ENCODE measurements at regions not wholly inside any gene's neighbourhood (a gene's known extent, or its start where the extent isn't known, plus 50 kb on each side); places are given as distances from the start of the nearest gene placed in this dataset.

DNA sequence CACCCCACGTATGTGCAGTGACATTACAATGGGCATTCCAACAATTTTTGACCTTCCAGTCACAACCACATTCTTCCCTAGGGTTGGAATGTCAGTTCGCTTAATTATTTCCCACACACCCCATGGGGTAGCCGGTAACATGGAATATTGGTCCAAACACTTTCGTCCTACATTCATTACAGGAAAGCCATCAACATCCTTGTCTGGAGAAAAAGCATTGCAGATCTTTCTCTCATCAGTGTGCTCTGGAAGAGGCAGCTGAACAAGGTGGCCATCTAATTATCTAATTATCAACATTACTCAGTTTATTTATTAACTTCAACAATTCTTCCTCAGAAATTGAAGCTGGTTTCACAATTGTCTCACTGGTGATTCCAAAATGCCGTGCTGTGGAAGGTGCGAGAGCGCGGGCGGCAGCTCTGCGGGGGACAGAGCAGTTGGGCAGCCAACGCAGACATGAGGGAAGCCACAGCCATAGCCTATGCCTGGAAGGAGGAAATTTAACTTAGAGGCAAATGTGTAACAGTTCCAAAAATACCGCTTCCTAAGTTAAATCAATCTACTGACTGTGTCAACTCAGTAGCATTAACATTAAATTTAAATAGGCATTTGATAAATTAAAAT lies 1158.9 kb upstream of the EPHA6 start:
- H3K36me3 Mint-ChIP-seq = no peaks in the 10 kb centered on the region
- H3K9me3 Mint-ChIP-seq = peaks cover 2 to 3% of the 10 kb centered on the region in 2 donors
- Histone ChIP-seq H3K9me3 (ENCODE audit: control insufficient read depth, insufficient read depth, low read length) (no peaks in the 10 kb centered on the region), H3K4me1 (ENCODE audit: control insufficient read depth, insufficient read depth, low read length) (no peaks in the 10 kb centered on the region), H3K27me3 (ENCODE audit: control insufficient read depth, insufficient read depth, low read length) (no peaks in the 10 kb centered on the region), H3K36me3 (ENCODE audit: control insufficient read depth, insufficient read depth, low read length) (no peaks in the 10 kb centered on the region), H3K27ac (ENCODE audit: low read length) (no peak overlapping the region), H3K4me3 (ENCODE audit: low read length) (no peak overlapping the region)
- no peaks in the 10 kb centered on the region for H3K27me3 Mint-ChIP-seq (ENCODE audit: low read depth in 2 of 2)
- ATAC-seq (no peak), DNase-seq (no peak)
- no peaks in the 10 kb centered on the region for H3K4me1 Mint-ChIP-seq
- H3K27ac Mint-ChIP-seq = no peak overlapping the region
- intact Hi-C loops (cut with micrococcal nuclease) = no loop called here
- 99% methylated on average over 11 of the region's 12 CpGs for WGBS (ENCODE audit: insufficient coverage)
- no peak overlapping the region for H3K4me3 Mint-ChIP-seq
- TF ChIP-seq, protein P1, sequence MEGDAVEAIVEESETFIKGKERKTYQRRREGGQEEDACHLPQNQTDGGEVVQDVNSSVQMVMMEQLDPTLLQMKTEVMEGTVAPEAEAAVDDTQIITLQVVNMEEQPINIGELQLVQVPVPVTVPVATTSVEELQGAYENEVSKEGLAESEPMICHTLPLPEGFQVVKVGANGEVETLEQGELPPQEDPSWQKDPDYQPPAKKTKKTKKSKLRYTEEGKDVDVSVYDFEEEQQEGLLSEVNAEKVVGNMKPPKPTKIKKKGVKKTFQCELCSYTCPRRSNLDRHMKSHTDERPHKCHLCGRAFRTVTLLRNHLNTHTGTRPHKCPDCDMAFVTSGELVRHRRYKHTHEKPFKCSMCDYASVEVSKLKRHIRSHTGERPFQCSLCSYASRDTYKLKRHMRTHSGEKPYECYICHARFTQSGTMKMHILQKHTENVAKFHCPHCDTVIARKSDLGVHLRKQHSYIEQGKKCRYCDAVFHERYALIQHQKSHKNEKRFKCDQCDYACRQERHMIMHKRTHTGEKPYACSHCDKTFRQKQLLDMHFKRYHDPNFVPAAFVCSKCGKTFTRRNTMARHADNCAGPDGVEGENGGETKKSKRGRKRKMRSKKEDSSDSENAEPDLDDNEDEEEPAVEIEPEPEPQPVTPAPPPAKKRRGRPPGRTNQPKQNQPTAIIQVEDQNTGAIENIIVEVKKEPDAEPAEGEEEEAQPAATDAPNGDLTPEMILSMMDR (IDR thresholded peaks at IDR 0.05) = no peak

DNA sequence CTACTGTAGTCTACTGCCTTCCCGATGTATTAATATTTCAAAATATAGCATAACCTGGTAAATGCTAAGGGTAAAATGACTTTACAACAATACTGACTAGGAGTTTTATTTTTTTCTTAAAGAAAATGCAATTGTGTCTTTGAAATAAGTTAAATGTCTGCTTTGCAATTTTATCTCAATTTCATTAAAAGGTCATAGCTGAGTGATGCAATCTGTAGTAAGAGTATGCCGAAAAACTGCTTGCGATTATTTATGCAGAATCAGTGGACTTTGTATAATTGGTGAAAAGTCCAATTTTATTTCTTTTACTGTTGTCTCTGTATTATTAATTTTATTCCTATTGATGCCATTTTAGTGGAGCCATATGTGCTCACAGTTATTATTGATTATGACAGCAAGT lies 1143.6 kb upstream of the EPHA6 start:
- Mint-ChIP-seq H3K36me3 (peaks cover 9% of the 10 kb centered on the region), H3K9me3 (peaks cover 11 to 12% of the 10 kb centered on the region in 2 donors), H3K4me3 (no peak overlapping the region), H3K27me3 (ENCODE audit: low read depth in 2 of 2) (no peaks in the 10 kb centered on the region), H3K4me1 (no peaks in the 10 kb centered on the region), H3K27ac (no peak overlapping the region)
- intact Hi-C loops (cut with micrococcal nuclease) = no loop called here
- Histone ChIP-seq H3K9me3 (ENCODE audit: control insufficient read depth, insufficient read depth, low read length) (peaks cover 3% of the 10 kb centered on the region), H3K4me3 (ENCODE audit: low read length) (no peak overlapping the region), H3K36me3 (ENCODE audit: control insufficient read depth, insufficient read depth, low read length) (no peaks in the 10 kb centered on the region), H3K27me3 (ENCODE audit: control insufficient read depth, insufficient read depth, low read length) (no peaks in the 10 kb centered on the region), H3K27ac (ENCODE audit: low read length) (no peak overlapping the region), H3K4me1 (ENCODE audit: control insufficient read depth, insufficient read depth, low read length) (no peaks in the 10 kb centered on the region)
- TF ChIP-seq, protein P1 (IDR thresholded peaks at IDR 0.05) = no peak
- WGBS (ENCODE audit: insufficient coverage) = no CpG with 5 or more reads among the region's 3 CpGs
- no peak for ATAC-seq
- no peak for DNase-seq

DNA sequence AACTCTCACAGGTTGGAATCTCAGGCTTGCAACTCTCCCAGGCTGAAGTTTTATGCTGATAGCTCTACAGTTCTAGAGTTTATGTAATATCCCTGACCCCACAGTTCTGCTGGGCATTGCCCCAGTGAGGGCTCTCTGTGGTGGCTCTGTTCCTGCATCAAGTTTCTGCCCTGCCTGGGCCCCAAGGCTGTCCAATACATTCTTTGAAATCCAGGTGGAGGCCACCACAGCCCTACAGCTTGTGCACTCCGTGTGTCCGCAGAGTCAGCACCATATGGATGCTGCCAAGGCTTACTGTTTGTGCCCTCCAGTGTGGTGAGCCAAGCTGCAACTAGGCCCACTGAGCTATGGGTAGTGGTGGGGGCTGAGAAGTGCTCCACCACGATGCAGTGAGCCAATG lies 1141.2 kb upstream of the EPHA6 start:
- DNase-seq = no peak
- Histone ChIP-seq H3K9me3 (ENCODE audit: control insufficient read depth, insufficient read depth, low read length) (peaks cover 3% of the 10 kb centered on the region), H3K27me3 (ENCODE audit: control insufficient read depth, insufficient read depth, low read length) (no peaks in the 10 kb centered on the region), H3K27ac (ENCODE audit: low read length) (no peak overlapping the region), H3K36me3 (ENCODE audit: control insufficient read depth, insufficient read depth, low read length) (no peaks in the 10 kb centered on the region), H3K4me1 (ENCODE audit: control insufficient read depth, insufficient read depth, low read length) (no peaks in the 10 kb centered on the region), H3K4me3 (ENCODE audit: low read length) (no peak overlapping the region)
- H3K9me3 Mint-ChIP-seq = peaks cover 11 to 12% of the 10 kb centered on the region in 2 donors
- H3K4me3 Mint-ChIP-seq = no peak overlapping the region
- peaks cover 9% of the 10 kb centered on the region for H3K36me3 Mint-ChIP-seq
- H3K4me1 Mint-ChIP-seq = no peaks in the 10 kb centered on the region
- intact Hi-C loops (cut with micrococcal nuclease) = no loop called here
- ATAC-seq = no peak
- no peaks in the 10 kb centered on the region for H3K27me3 Mint-ChIP-seq (ENCODE audit: low read depth in 2 of 2)
- 84% methylated on average over 3 of the region's 3 CpGs for WGBS (ENCODE audit: insufficient coverage)
- H3K27ac Mint-ChIP-seq = no peak overlapping the region
- TF ChIP-seq, protein P1 (IDR thresholded peaks at IDR 0.05) = no peak

Measured in natural killer cell (primary cell).